SK-N-SH (cell line): ENCODE measurements at regions not wholly inside any gene's neighbourhood (a gene's known extent, or its start where the extent isn't known, plus 50 kb on each side); places are given as distances from the start of the nearest gene placed in this dataset.

Experiments
- CTCF ChIA-PET: fragments of 300-600, 350-600 bp; formaldehyde crosslinking; extraction: SDS; loops from one replicate; lab custom pipeline; 2021; lab: Yijun Ruan, JAX
- POLR2A ChIA-PET: fragments of 350-600 bp; sonication (Branson Sonifier 250); formaldehyde crosslinking; extraction: SDS; loops from one replicate; lab custom pipeline; 2020; ENCODE audit warnings: antibody characterized with exemption, inconsistent platforms; lab: Yijun Ruan, JAX
- DNase-seq: peaks from one replicate; pipeline ENCODE4 v3.0.0; 2012
- H2AFZ ChIP-seq: fragments of 200-600 bp; sonication (generic); 2 replicates; pipeline ENCODE4 v1.8.1; 2016; ENCODE audit warnings: antibody characterized with exemption, mild to moderate bottlenecking, low read depth
- H3F3A ChIP-seq: fragments of 200-600 bp; sonication (generic); replicated peaks from 2 replicates; pipeline ENCODE3; 2016; ENCODE audit warnings: antibody characterized with exemption, mild to moderate bottlenecking; ENCODE audit not compliant: insufficient read depth
- H3K27ac ChIP-seq, 2 experiments: fragments of 200-500 bp in 1 of 2; fragments of 200-600 bp in 1 of 2; sonication (Bioruptor generic) in 1 of 2; sonication (generic), shearing (Covaris generic) in 1 of 2; 2 replicates each; pipeline versions ENCODE4 v1.5.1 to v1.6.1; 2014 to 2016; ENCODE audit warnings: low read depth in 2 of 2, inconsistent platforms in 1 of 2, low read length in 1 of 2, mild to moderate bottlenecking in 1 of 2, mixed read lengths in 1 of 2
- H3K27me3 ChIP-seq: fragments of 200-600 bp; sonication (generic), shearing (Covaris generic); 2 replicates; pipeline ENCODE4 v1.6.1; 2016; ENCODE audit warnings: mixed run types; ENCODE audit not compliant: insufficient read depth
- H3K36me3 ChIP-seq, 2 experiments: fragments of 200-500 bp in 1 of 2; fragments of 200-600 bp in 1 of 2; sonication (Bioruptor generic) in 1 of 2; sonication (generic) in 1 of 2; replicated peaks in 1 of 2; 2 replicates each; pipeline versions ENCODE3 to v1.5.1; 2014 to 2016; ENCODE audit warnings: low read length in 1 of 2, mild to moderate bottlenecking in 1 of 2; ENCODE audit not compliant: insufficient read depth in 2 of 2, control insufficient read depth in 1 of 2
- H3K4me1 ChIP-seq, 2 experiments: fragments of 200-500 bp in 1 of 2; fragments of 200-600 bp in 1 of 2; sonication (Bioruptor generic) in 1 of 2; sonication (generic), shearing (Covaris generic) in 1 of 2; 2 replicates each; pipeline versions ENCODE4 v1.5.1 to v1.6.1; 2014 to 2016; ENCODE audit warnings: low read depth in 1 of 2, low read length in 1 of 2, mixed run types in 1 of 2; ENCODE audit not compliant: insufficient read depth in 2 of 2, control insufficient read depth in 1 of 2
- H3K4me2 ChIP-seq: fragments of 200-600 bp; sonication (generic), shearing (Covaris generic); 2 replicates; pipeline ENCODE4 v1.6.1; 2017; ENCODE audit warnings: mixed run types
- H3K4me3 ChIP-seq, 2 experiments: fragments of 200-500 bp in 1 of 2; fragments of 200-600 bp in 1 of 2; sonication (Bioruptor generic) in 1 of 2; sonication (generic), shearing (Covaris generic) in 1 of 2; 2 replicates each; pipeline versions ENCODE4 v1.5.1 to v1.8.1; 2014 to 2016; ENCODE audit warnings: low read depth in 2 of 2, inconsistent platforms in 1 of 2, low read length in 1 of 2, mild to moderate bottlenecking in 1 of 2, mixed read lengths in 1 of 2, moderate library complexity in 1 of 2
- H3K79me2 ChIP-seq: fragments of 200-600 bp; sonication (generic); 2 replicates; pipeline ENCODE4 v1.8.1; 2017; ENCODE audit warnings: mild to moderate bottlenecking; ENCODE audit not compliant: insufficient read depth
- H3K9ac ChIP-seq: fragments of 200-600 bp; sonication (generic); 2 replicates; pipeline ENCODE4 v1.6.1; 2017; ENCODE audit warnings: mixed run types
- H3K9me2 ChIP-seq: fragments of 200-600 bp; sonication (generic); 2 replicates; pipeline ENCODE4 v1.6.1; 2017; ENCODE audit warnings: mixed run types
- H3K9me3 ChIP-seq: fragments of 200-600 bp; sonication (generic); 2 replicates; pipeline ENCODE4 v1.6.1; 2017; ENCODE audit warnings: mixed run types, mild to moderate bottlenecking, moderate library complexity
- H4K20me1 ChIP-seq: fragments of 200-600 bp; sonication (generic); 2 replicates; pipeline ENCODE4 v1.6.1; 2017; ENCODE audit warnings: mild to moderate bottlenecking, mixed run types; ENCODE audit not compliant: insufficient read depth
- CHD2 ChIP-seq: fragments of 150-350 bp; IDR thresholded peaks from 2 replicates; pipeline ENCODE4 v1.6.1; 2018; ENCODE audit warnings: low read length; ENCODE audit not compliant: partially characterized antibody
- FOXJ3 ChIP-seq: sonication (generic); formaldehyde crosslinking; IDR thresholded peaks from 2 replicates; pipeline ENCODE4 v1.5.1; 2020; ENCODE audit warnings: mild to moderate bottlenecking, missing genetic modification reagents
- FOXM1 ChIP-seq: IDR thresholded peaks from 2 replicates; pipeline ENCODE4 v1.4.0; 2012; ENCODE audit warnings: low read depth, mild to moderate bottlenecking
- JUND ChIP-seq: IDR thresholded peaks from 2 replicates; pipeline ENCODE4 v1.4.0; 2012
- MXI1 ChIP-seq: IDR thresholded peaks from 2 replicates; pipeline ENCODE4 v1.6.1; 2012; ENCODE audit warnings: mild to moderate bottlenecking, low read depth, low read length, improper control_type of control experiment
- NFIC ChIP-seq: IDR thresholded peaks from 2 replicates; pipeline ENCODE4 v1.4.0; 2012; ENCODE audit warnings: borderline replicate concordance
- NRF1 ChIP-seq: IDR thresholded peaks from 2 replicates; pipeline ENCODE4 v1.6.1; 2012; ENCODE audit warnings: low read depth, mild to moderate bottlenecking, low read length
- RAD21 ChIP-seq: IDR thresholded peaks from 2 replicates; pipeline ENCODE4 v1.6.1; 2012; ENCODE audit warnings: mild to moderate bottlenecking, low read length
- RCOR1 ChIP-seq: fragments of 150-350 bp; IDR thresholded peaks from 2 replicates; pipeline ENCODE4 v1.6.1; 2017; ENCODE audit warnings: antibody characterized with exemption, low read length
- RXRA ChIP-seq: IDR thresholded peaks from 2 replicates; pipeline ENCODE4 v1.4.0; 2012; ENCODE audit warnings: low read depth, mild to moderate bottlenecking, borderline replicate concordance
- YY1 ChIP-seq: IDR thresholded peaks from 2 replicates; pipeline ENCODE4 v1.4.0; 2012; ENCODE audit warnings: low read depth, mild to moderate bottlenecking
- WGBS: methylation state at CpG from one replicate; pipeline ENCODE4 v1.1.6; 2017; ENCODE audit warnings: low lambda C conversion rate; 5-methylcytosine and 5-hydroxymethylcytosine counted together
- TF ChIP-seq, protein P1 (sequence below): IDR thresholded peaks from 2 replicates; pipeline ENCODE4 v1.4.0; 2012; ENCODE audit warnings: low read depth, borderline replicate concordance
- TF ChIP-seq, protein P2 (sequence below): IDR thresholded peaks from 2 replicates; pipeline ENCODE4 v1.4.0; 2012; ENCODE audit warnings: low read depth
- TF ChIP-seq, protein P3 (sequence below): IDR thresholded peaks from 2 replicates; pipeline ENCODE4 v1.4.0; 2012; ENCODE audit warnings: low read depth, borderline replicate concordance
- TF ChIP-seq, protein P4 (sequence below): fragments of 200-600 bp; sonication (generic); IDR thresholded peaks from 2 replicates; pipeline ENCODE4 v1.6.1; 2017; ENCODE audit warnings: antibody characterized with exemption, mild to moderate bottlenecking, moderate library complexity

DNA sequence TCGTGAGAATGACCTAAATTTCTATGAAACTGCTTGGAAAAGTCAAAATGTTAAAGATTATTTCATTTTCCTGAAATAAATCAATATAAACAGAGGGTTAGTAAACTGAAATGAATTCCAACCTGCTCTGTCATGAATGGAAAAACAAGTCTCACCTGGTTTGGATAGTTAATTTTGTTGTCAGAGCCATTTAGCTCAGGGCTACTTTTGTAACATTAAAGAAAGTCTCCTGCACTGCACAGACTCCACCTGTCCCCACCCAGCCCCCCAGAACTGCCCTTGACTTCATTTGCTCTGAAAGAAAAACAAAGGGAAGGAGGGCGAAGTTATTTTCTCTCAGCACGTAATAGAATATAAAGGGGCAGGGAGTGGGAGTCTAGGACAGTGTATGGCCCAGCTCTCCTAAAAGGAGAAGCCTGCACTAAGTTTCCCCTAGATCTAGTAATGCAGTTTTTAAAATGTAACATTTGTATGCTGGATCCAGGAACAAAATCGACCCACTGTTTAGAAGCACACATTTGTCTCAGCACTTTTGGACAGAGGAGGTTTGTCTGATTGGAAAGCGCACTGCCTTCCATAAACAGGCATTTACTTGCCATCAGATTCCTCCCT lies 54.2 kb upstream of the ACSL3 start (continued):
- TF ChIP-seq RCOR1, result no peak
- TF ChIP-seq, protein P1, sequence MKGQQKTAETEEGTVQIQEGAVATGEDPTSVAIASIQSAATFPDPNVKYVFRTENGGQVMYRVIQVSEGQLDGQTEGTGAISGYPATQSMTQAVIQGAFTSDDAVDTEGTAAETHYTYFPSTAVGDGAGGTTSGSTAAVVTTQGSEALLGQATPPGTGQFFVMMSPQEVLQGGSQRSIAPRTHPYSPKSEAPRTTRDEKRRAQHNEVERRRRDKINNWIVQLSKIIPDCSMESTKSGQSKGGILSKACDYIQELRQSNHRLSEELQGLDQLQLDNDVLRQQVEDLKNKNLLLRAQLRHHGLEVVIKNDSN, result no peak
- no peak for TF ChIP-seq MXI1
- TF ChIP-seq, protein P2, sequence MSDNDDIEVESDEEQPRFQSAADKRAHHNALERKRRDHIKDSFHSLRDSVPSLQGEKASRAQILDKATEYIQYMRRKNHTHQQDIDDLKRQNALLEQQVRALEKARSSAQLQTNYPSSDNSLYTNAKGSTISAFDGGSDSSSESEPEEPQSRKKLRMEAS, result no peak
- TF ChIP-seq CHD2, result no peak
- no peak for TF ChIP-seq RAD21
- no peak for TF ChIP-seq NFIC
- TF ChIP-seq, protein P3, sequence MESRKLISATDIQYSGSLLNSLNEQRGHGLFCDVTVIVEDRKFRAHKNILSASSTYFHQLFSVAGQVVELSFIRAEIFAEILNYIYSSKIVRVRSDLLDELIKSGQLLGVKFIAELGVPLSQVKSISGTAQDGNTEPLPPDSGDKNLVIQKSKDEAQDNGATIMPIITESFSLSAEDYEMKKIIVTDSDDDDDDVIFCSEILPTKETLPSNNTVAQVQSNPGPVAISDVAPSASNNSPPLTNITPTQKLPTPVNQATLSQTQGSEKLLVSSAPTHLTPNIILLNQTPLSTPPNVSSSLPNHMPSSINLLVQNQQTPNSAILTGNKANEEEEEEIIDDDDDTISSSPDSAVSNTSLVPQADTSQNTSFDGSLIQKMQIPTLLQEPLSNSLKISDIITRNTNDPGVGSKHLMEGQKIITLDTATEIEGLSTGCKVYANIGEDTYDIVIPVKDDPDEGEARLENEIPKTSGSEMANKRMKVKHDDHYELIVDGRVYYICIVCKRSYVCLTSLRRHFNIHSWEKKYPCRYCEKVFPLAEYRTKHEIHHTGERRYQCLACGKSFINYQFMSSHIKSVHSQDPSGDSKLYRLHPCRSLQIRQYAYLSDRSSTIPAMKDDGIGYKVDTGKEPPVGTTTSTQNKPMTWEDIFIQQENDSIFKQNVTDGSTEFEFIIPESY, result no peak

DNA sequence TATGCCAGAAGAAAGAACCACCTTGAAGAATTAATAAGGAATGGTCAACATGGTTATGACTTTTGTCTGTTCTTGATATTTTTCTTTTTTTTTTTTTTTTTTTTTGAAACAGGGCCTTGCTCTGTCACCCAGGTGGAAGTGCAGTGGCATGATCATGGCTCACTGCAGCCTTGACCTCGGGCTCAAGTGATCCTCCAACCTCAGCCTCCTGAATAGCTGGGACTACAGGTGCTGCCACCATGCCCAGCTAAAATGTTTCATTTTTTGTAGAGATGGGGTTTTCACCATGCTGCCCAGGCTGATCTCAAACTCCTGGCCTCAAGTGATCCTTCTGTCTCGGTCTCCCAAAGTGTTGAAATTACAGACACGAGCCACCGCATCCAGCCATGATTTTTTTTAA lies 53.4 kb upstream of the ACSL3 start:
- Histone ChIP-seq H3K4me1 (no peaks in the 10 kb centered on the region; a peak in 1 of 4 replicates), H3K79me2 (no peaks in the 10 kb centered on the region), H3F3A (no peaks in the 10 kb centered on the region), H3K9me3 (no peaks in the 10 kb centered on the region), H4K20me1 (no peaks in the 10 kb centered on the region), H3K36me3 (no peaks in the 10 kb centered on the region), H2AFZ (no peak overlapping the region), H3K9me2 (no peaks in the 10 kb centered on the region), H3K4me2 (no peak overlapping the region), H3K27ac (no peak overlapping the region), H3K9ac (no peak overlapping the region), H3K4me3 (no peak overlapping the region), H3K27me3 (no peaks in the 10 kb centered on the region)
- TF ChIP-seq MXI1 (no peak), JUND (no peak), FOXJ3 (CRISPR knock-in tag) (no peak), RXRA (no peak), NRF1 (no peak), YY1 (no peak), FOXM1 (no peak)
- TF ChIP-seq, protein P4, sequence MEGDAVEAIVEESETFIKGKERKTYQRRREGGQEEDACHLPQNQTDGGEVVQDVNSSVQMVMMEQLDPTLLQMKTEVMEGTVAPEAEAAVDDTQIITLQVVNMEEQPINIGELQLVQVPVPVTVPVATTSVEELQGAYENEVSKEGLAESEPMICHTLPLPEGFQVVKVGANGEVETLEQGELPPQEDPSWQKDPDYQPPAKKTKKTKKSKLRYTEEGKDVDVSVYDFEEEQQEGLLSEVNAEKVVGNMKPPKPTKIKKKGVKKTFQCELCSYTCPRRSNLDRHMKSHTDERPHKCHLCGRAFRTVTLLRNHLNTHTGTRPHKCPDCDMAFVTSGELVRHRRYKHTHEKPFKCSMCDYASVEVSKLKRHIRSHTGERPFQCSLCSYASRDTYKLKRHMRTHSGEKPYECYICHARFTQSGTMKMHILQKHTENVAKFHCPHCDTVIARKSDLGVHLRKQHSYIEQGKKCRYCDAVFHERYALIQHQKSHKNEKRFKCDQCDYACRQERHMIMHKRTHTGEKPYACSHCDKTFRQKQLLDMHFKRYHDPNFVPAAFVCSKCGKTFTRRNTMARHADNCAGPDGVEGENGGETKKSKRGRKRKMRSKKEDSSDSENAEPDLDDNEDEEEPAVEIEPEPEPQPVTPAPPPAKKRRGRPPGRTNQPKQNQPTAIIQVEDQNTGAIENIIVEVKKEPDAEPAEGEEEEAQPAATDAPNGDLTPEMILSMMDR, result no peak
- TF ChIP-seq, protein P3, result no peak
- ChIA-PET POLR2A (no interaction called here), CTCF (interaction anchor here (0.6 to 2.4 kb wide), 4 partner anchors 10 to 1545 kb away, joined by 3 to 8 read pairs (median 3); no protein-coding TSS in a partner anchor)
- 70% methylated on average over 4 of the region's 4 CpGs for WGBS
- no peak for DNase-seq
